MG63 (cell line): ENCODE measurements at regions not wholly inside any gene's neighbourhood (a gene's known extent, or its start where the extent isn't known, plus 50 kb on each side); places are given as distances from the start of the nearest gene placed in this dataset.

ENCODE experiments used
- DNase-seq: peaks from one replicate; pipeline ENCODE4 v3.0.0-alpha.2; 2020
- H3K27me3 ChIP-seq: fragments of 250-450 bp; sonication (Bioruptor Pico); 2 replicates; pipeline ENCODE4 v1.5.1; 2020; ENCODE audit warnings: mild to moderate bottlenecking, moderate library complexity
- H3K36me3 ChIP-seq: fragments of 250-450 bp; sonication (Bioruptor Pico); 2 replicates; pipeline ENCODE4 v1.5.1; 2020; ENCODE audit warnings: mild to moderate bottlenecking, moderate library complexity
- H3K4me3 ChIP-seq: fragments of 250-450 bp; sonication (Bioruptor Pico); 2 replicates; pipeline ENCODE4 v1.5.1; 2020; ENCODE audit warnings: mild to moderate bottlenecking, moderate library complexity
- H3K9me3 ChIP-seq: fragments of 250-450 bp; sonication (Bioruptor Pico); 2 replicates; pipeline ENCODE4 v1.5.1; 2020; ENCODE audit warnings: mild to moderate bottlenecking, moderate library complexity

DNA sequence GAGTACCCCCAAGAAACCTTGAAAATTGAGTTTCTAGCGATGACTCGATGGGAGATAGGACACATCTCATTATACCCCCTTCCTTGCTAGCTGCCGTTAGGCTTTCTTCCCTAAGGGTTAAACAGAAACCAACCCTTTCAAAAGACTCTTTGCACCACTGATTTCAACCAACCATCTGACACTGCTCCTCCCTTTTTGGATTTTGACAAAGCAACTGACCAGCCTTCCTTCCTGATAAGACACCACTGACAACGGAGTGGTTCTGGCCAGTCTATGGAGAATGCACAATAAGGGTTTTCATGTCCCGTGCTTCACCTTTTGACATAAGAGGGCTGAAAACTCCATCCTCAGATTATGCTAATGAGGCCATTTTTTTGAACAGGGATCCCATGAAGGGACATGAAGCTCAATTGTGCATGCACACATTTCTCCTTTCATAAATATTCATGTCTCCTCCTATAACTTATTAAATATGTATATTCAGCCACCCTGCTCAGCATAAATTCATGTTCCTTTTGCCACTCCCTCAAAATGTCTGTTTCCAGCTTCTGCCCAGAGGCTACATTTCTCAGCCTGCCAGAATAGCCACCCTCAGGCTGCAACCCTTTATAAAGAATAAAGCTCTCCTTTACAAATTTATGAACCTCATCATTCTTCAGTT is 52.8 kb upstream of the SLC35F5 start:
- Histone ChIP-seq H3K36me3 (no peaks in the 10 kb centered on the region), H3K27me3 (no peaks in the 10 kb centered on the region), H3K4me3 (no peak overlapping the region), H3K9me3 (no peaks in the 10 kb centered on the region)
- DNase-seq, result no peak

DNA sequence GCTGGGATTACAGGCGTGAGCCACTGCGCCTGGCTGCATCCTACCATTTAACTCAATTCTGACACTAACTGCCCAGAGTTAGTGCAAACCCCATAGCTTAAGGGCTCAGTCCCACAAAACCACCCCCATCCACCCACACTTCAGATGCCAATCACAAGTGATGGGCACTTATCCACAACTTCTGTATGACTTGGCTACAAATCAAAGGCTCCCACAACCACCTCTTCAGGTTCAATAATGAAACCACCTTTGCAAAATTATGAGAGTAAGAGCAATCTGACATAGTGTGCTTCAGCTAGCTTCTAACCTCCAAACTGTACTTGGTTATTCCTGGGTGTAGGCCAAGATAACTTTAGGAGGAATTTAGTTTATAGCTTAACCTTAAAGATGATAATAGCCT is 51.3 kb upstream of the SLC35F5 start:
- H3K4me3 ChIP-seq, result no peak overlapping the region
- H3K9me3 ChIP-seq, result no peaks in the 10 kb centered on the region
- no peak for DNase-seq
- no peaks in the 10 kb centered on the region for H3K27me3 ChIP-seq
- no peaks in the 10 kb centered on the region for H3K36me3 ChIP-seq

DNA sequence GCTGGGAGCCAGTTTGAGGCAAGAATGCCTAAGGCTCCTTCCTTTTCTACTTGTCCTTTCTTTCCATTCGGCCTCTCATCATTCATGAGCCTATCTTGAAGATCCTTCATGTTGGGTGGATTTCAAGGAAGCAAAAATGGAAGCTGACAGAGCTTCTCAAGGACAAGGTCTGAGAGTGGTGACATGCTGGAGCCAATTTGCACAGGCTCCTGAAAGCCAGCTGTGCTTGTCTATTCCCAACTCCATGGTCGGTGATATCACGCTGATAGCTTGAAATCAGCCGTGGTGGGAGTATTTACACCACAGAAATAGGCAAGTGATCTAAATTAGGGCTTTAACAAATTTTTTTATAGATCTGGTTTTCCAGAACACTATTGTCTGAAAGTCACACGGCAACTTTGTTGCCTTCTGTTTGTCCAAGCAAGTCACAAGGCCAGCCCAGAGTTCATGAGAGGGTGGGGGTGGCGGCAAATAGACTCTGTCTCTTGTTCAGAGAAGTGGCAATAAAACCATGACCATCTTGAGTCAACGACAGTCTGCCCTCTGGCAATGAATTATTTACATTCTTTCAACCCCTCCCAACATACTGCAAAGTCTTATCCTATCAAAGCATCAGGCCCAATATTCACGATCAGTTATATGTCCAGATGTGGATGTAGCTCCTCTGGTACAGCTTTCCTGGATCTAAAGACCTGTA is 49.9 kb upstream of the SLC35F5 start:
- H3K9me3 ChIP-seq, result no peaks in the 10 kb centered on the region
- H3K4me3 ChIP-seq, result no peak overlapping the region
- no peak for DNase-seq
- H3K36me3 ChIP-seq, result no peaks in the 10 kb centered on the region
- no peaks in the 10 kb centered on the region for H3K27me3 ChIP-seq
